SU-DHL-6 (cell line): ENCODE measurements at regions not wholly inside any gene's neighbourhood (a gene's known extent, or its start where the extent isn't known, plus 50 kb on each side); places are given as distances from the start of the nearest gene placed in this dataset.

ENCODE experiments used
- CTCF ChIP-seq: fragments of 200-600 bp; sonication (generic); IDR thresholded peaks from one replicate; pipeline ENCODE4 v1.5.1; 2017; ENCODE audit warnings: antibody characterized with exemption, mild to moderate bottlenecking, low read length, moderate library complexity; ENCODE audit not compliant: insufficient read depth, poor library complexity, severe bottlenecking
- EZH2phosphoT487 ChIP-seq: fragments of 200-600 bp; sonication (generic), shearing (Covaris generic); conservative IDR thresholded peaks from 2 replicates; pipeline ENCODE4 v1.6.1; 2018; ENCODE audit warnings: mild to moderate bottlenecking, antibody characterized with exemption, low read length, moderate library complexity, mixed read lengths

DNA sequence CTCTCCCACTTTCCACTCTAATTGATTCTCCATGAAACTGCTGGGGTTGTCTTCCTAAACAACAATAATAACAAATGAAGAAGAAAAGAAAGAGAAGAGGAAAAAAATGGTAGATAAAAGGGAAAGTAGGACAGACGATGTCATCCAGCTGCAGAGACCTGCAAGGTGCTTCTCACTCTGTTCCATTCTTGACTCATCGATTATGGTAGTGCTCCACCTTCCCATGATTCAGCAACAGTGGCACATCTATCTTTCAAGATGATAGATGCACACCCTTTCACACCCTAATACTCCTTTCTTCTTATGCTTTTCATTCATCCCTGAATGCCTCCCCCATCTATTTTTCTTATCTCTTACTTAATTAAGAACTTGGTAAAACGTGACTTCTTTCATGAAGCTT lies 610.2 kb downstream of the NR4A2 start:
- TF ChIP-seq CTCF (no peak), EZH2phosphoT487 (no peak)
